ENCODE measurements at regions not wholly inside any gene's neighbourhood (a gene's known extent, or its start where the extent isn't known, plus 50 kb on each side); places are given as distances from the start of the nearest gene placed in this dataset.
"Not testable (repeated sequence)": the region's sequence is repeated elsewhere in the genome, so short reads cannot be mapped to it uniquely, and the experiment has no call there.

DNA sequence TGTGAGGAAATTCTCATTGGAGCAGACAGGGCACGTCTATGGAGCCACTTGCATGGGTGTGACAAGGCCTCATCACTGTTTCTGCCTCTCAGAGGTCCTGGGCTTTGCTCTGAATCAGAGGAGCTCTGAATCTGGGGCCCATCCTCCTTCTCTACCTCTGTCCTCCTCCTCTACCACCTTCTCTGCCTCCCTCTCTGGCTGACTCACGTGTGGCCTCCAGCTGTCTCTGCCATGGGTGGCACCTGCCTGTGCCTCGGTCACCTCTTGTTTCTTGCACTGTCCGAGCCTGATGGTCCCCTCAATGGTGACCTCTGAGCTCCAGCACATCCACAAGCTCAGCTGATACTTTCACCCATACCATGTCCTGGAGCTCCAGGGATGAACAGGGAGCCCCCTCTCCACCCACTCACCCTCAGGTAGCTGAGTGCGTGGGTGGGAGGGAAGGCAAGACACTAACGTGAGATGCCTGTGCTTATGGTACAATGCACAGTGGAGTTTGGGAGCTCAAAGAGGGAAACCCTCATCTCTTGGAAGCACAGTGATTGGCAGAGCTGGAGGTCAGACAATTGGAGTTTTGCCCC, 116.4 kb upstream of the CRHR1 start:
- TF ChIP-seq, protein P1, sequence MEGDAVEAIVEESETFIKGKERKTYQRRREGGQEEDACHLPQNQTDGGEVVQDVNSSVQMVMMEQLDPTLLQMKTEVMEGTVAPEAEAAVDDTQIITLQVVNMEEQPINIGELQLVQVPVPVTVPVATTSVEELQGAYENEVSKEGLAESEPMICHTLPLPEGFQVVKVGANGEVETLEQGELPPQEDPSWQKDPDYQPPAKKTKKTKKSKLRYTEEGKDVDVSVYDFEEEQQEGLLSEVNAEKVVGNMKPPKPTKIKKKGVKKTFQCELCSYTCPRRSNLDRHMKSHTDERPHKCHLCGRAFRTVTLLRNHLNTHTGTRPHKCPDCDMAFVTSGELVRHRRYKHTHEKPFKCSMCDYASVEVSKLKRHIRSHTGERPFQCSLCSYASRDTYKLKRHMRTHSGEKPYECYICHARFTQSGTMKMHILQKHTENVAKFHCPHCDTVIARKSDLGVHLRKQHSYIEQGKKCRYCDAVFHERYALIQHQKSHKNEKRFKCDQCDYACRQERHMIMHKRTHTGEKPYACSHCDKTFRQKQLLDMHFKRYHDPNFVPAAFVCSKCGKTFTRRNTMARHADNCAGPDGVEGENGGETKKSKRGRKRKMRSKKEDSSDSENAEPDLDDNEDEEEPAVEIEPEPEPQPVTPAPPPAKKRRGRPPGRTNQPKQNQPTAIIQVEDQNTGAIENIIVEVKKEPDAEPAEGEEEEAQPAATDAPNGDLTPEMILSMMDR (IDR thresholded peaks at IDR 0.05): no peak
- Mint-ChIP-seq H3K9me3 (no peaks in the 10 kb centered on the region), H3K36me3 (ENCODE audit: low read depth) (no peaks in the 10 kb centered on the region), H3K27me3 (ENCODE audit: low read depth, poor library complexity) (peaks cover 53% of the 10 kb centered on the region), H3K4me3 (no peak overlapping the region), H3K4me1 (no peaks in the 10 kb centered on the region), H3K27ac (no peak overlapping the region)
- no peak for DNase-seq

DNA sequence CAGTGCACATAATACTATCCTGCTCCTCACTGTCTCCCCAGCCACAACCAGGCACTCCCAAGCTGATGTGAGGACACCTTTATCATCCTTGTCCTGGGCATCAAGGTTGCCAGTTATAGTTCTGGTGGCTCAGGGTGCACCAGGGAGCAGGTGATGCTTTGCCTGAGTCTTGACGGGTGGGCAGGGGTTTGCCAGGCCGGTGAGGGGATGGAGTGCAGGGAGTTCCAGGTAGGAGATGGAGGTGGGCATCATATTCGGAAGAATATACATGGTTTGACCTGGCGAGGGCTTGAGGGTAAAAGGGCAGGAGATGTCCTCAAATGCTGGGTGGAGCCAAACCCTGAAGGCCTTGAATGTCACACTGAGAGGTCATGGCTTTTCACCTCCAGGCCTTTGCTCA, 115.8 kb upstream of the CRHR1 start:
- TF ChIP-seq, protein P1 (IDR thresholded peaks at IDR 0.05): no peak
- Mint-ChIP-seq H3K9me3 (no peaks in the 10 kb centered on the region), H3K27ac (no peak overlapping the region), H3K36me3 (ENCODE audit: low read depth) (no peaks in the 10 kb centered on the region), H3K4me1 (no peaks in the 10 kb centered on the region), H3K4me3 (no peak overlapping the region), H3K27me3 (ENCODE audit: low read depth, poor library complexity) (peaks cover 48% of the 10 kb centered on the region)
- no peak for DNase-seq

DNA sequence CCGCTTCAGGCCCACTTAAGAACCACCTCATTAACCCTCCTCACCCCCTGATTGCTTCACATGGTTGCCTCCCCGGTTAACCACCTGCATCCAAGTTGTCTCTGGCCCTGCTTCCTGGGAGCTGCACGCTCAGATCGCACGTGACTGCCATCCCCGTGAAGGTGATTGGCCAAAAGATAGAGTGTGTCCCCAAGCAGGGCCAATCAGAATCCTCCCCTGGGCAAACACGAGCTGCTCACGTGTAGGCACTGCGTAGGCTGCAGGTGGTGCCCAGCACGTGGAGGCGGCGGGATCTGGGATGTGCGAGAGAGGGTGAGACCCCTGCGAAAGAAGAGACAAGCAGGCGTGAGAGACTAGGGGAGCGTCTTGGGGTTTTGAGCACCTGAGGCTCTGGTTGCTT, 111.8 kb upstream of the CRHR1 start:
- H3K4me1 Mint-ChIP-seq: no peaks in the 10 kb centered on the region
- H3K9me3 Mint-ChIP-seq: no peaks in the 10 kb centered on the region
- H3K27ac Mint-ChIP-seq: no peak overlapping the region
- no peak for DNase-seq
- H3K27me3 Mint-ChIP-seq (ENCODE audit: low read depth, poor library complexity): peaks cover 36% of the 10 kb centered on the region
- H3K4me3 Mint-ChIP-seq: no peak overlapping the region
- TF ChIP-seq, protein P1 (IDR thresholded peaks at IDR 0.05): no peak
- H3K36me3 Mint-ChIP-seq (ENCODE audit: low read depth): no peaks in the 10 kb centered on the region

DNA sequence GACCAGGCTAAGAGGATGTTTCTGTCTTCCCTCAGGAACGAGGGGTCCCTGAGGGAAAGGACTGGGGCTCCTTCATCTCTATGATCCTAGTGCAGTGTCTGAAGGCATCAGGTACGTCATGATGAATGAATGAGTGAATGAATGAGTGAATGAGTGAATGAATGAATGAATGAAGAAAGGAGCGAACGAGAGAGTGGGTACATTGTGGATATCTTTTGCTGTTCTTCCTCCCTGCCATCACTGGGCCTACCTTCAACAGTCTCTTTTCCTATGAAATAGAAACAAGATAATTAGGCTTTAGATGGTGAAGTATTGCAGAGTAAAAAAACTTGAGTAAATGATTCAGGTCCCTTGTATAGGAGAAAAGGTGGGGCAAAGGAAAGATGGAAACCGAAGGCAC, 111.3 kb upstream of the CRHR1 start:
- TF ChIP-seq, protein P1 (IDR thresholded peaks at IDR 0.05): no peak
- no peak overlapping the region for H3K27ac Mint-ChIP-seq
- H3K36me3 Mint-ChIP-seq (ENCODE audit: low read depth): no peaks in the 10 kb centered on the region
- H3K4me3 Mint-ChIP-seq: no peak overlapping the region
- H3K9me3 Mint-ChIP-seq: no peaks in the 10 kb centered on the region
- no peak for DNase-seq
- H3K27me3 Mint-ChIP-seq (ENCODE audit: low read depth, poor library complexity): peaks cover 32% of the 10 kb centered on the region
- no peaks in the 10 kb centered on the region for H3K4me1 Mint-ChIP-seq

DNA sequence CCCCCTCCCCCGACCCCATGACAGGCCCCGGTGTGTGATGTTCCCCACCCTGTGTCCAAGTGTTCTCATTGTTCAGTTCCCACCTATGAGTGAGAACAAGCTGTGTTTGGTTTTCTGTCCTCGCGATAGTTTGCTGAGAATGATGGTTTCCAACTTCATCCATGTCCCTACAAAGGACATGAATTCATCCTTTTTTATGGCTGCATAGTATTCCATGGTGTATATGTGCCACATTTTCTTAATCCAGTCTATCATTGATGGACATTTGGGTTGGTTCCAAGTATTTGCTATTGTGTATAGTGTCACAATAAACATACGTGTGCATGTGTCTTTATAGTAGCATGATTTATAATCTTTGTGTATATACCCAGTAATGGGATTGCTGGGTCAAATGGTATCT, 110.4 kb upstream of the CRHR1 start:
- H3K9me3 Mint-ChIP-seq: not testable (repeated sequence)

DNA sequence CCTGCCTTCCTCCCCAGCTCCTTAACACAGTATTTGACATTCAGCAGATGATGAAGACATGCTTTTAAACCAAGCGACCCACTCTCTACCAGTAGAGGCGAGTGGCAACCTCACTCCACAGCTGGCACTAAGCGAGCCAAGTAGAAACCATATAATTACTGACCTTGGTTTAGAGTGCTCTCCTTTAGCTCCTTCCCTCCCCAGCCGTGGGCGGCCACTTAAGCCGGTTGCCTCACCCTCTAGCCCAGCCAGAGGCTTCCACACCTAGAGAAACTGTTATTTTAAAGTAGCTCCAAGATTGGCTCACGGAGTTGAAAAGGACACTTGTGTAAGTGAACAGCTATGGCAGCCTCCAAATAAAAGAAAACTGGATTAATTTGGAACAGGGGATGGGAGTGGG, 109.1 kb upstream of the CRHR1 start:
- Mint-ChIP-seq H3K4me3 (no peak overlapping the region), H3K36me3 (ENCODE audit: low read depth) (no peaks in the 10 kb centered on the region), H3K9me3 (no peaks in the 10 kb centered on the region), H3K4me1 (no peaks in the 10 kb centered on the region), H3K27ac (no peak overlapping the region), H3K27me3 (ENCODE audit: low read depth, poor library complexity) (peaks cover 22% of the 10 kb centered on the region)
- TF ChIP-seq, protein P1 (IDR thresholded peaks at IDR 0.05): no peak
- no peak for DNase-seq

More for the DNA sequence above, 110.4 kb upstream of the CRHR1 start:
- DNase-seq; H3K27ac Mint-ChIP-seq; H3K36me3 Mint-ChIP-seq (ENCODE audit: low read depth); H3K4me1 Mint-ChIP-seq; H3K4me3 Mint-ChIP-seq: not testable (repeated sequence)
- peaks cover 25% of the 10 kb centered on the region for H3K27me3 Mint-ChIP-seq (ENCODE audit: low read depth, poor library complexity)
